Thyroid gland (tissue), 4 donors: ENCODE measurements at regions not wholly inside any gene's neighbourhood (a gene's known extent, or its start where the extent isn't known, plus 50 kb on each side); places are given as distances from the start of the nearest gene placed in this dataset.

Source experiments
- POLR2A ChIP-seq, 2 donors: fragments of 450-650 bp; IDR thresholded peaks; one replicate each; pipeline ENCODE4 v1.6.1; 2017; ENCODE audit warnings: antibody characterized with exemption in 2 of 2, mild to moderate bottlenecking in 2 of 2, moderate library complexity in 1 of 2
- TF ChIP-seq, protein P1 (sequence below), 6 experiments: fragments of 200-600 bp in 3 of 6; fragments of 450-650 bp in 3 of 6; sonication (generic) in 3 of 6; IDR thresholded peaks; one replicate each; pipeline ENCODE4 v1.5.1; 2016 to 2019; ENCODE audit warnings: antibody characterized with exemption in 6 of 6, mild to moderate bottlenecking in 2 of 6, inconsistent platforms in 1 of 6, moderate library complexity in 1 of 6

DNA sequence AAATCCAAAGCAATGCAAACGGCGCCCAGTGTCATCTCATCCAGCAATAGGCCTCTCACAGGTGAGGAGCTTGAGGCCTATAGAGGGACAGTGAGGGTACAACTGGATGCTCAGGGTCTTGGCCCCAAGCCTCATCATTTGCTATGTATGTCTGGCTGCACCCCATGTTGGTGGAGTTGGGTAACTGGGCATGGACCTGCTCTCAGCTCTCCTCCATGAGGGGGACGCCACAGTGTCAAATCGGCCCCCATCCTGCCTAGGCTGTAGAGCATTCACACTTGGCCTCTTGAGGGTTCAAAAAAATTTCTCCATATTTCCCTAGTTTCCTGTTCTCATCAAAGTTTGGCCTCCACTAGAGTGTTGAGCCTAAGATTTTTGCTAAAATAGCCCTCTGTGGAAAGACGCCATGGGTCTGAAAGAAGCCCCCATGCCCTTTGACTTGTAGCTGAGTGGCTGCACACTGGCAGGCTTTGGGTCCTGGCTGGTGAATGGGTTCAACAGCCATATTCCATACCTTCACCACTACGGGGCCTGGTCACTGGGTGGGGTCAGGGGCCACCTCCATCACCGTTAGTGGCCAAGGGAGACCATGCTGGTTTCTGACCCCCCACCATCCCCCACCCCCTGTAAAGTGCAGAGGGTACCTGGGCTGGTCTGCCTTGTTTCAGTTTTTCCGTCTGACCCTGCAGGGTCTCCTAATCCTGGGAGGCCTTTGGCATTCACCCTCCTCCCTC, 132.3 kb upstream of the TBX20 start:
- no peak for TF ChIP-seq POLR2A (IDR thresholded peaks at IDR 0.05)
- TF ChIP-seq, protein P1, sequence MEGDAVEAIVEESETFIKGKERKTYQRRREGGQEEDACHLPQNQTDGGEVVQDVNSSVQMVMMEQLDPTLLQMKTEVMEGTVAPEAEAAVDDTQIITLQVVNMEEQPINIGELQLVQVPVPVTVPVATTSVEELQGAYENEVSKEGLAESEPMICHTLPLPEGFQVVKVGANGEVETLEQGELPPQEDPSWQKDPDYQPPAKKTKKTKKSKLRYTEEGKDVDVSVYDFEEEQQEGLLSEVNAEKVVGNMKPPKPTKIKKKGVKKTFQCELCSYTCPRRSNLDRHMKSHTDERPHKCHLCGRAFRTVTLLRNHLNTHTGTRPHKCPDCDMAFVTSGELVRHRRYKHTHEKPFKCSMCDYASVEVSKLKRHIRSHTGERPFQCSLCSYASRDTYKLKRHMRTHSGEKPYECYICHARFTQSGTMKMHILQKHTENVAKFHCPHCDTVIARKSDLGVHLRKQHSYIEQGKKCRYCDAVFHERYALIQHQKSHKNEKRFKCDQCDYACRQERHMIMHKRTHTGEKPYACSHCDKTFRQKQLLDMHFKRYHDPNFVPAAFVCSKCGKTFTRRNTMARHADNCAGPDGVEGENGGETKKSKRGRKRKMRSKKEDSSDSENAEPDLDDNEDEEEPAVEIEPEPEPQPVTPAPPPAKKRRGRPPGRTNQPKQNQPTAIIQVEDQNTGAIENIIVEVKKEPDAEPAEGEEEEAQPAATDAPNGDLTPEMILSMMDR (IDR thresholded peaks at IDR 0.05) = no peak
